Medulla oblongata (tissue), 1 donor: ENCODE measurements at regions not wholly inside any gene's neighbourhood (a gene's known extent, or its start where the extent isn't known, plus 50 kb on each side); places are given as distances from the start of the nearest gene placed in this dataset.
"Not testable (repeated sequence)": the region's sequence is repeated elsewhere in the genome, so short reads cannot be mapped to it uniquely, and the experiment has no call there.

Experiments
- DNase-seq: peaks from one replicate; pipeline ENCODE4 v3.0.0-alpha.2; 2015; ENCODE audit errors: extremely low spot score

- no peak for DNase-seq
Observed at GRCh38 chr10:5268743-5269142, 72.1 kb downstream of the AKR1C4 start.

- no peak for DNase-seq
Observed at GRCh38 chr10:5269791-5270190, 73.2 kb downstream of the AKR1C4 start.

GRCh38 chr10:5271526-5271925, 74.9 kb downstream of the AKR1C4 start:
- no peak for DNase-seq

- DNase-seq = no peak
Observed at GRCh38 chr10:5272065-5272803, 75.6 kb downstream of the AKR1C4 start.

- no peak for DNase-seq
Observed at GRCh38 chr10:5274795-5275194, 78.2 kb downstream of the AKR1C4 start.

GRCh38 chr10:5281356-5281755, 83.4 kb upstream of the UCN3 start:
- DNase-seq = no peak

GRCh38 chr10:5282137-5282536, 82.6 kb upstream of the UCN3 start:
- DNase-seq = no peak

- DNase-seq = peak; percentile 36
Observed at GRCh38 chr10:5283305-5284158, 81.2 kb upstream of the UCN3 start.

GRCh38 chr10:5284311-5285057, 80.3 kb upstream of the UCN3 start:
- DNase-seq = no peak

- DNase-seq = no peak
Observed at GRCh38 chr10:5285186-5285585, 79.6 kb upstream of the UCN3 start.

GRCh38 chr10:5288359-5288758, 76.4 kb upstream of the UCN3 start:
- DNase-seq = no peak

- not testable (repeated sequence) for DNase-seq
Observed at GRCh38 chr10:5289228-5289627, 75.5 kb upstream of the UCN3 start.

GRCh38 chr10:5291501-5292195, 73.1 kb upstream of the UCN3 start:
- no peak for DNase-seq

GRCh38 chr10:5292196-5292735, 72.5 kb upstream of the UCN3 start:
- DNase-seq = no peak

GRCh38 chr10:5292970-5293369, 71.8 kb upstream of the UCN3 start:
- not testable (repeated sequence) for DNase-seq

- DNase-seq = no peak
Observed at GRCh38 chr10:5293691-5294550, 70.8 kb upstream of the UCN3 start.

- DNase-seq = no peak
Observed at GRCh38 chr10:5297466-5297865, 67.3 kb upstream of the UCN3 start.

GRCh38 chr10:5297996-5298395, 66.8 kb upstream of the UCN3 start:
- no peak for DNase-seq

GRCh38 chr10:5299950-5300349, 64.8 kb upstream of the UCN3 start:
- DNase-seq = no peak

- DNase-seq = no peak
Observed at GRCh38 chr10:5303504-5303903, 61.3 kb upstream of the UCN3 start.

GRCh38 chr10:5305374-5305773, 59.4 kb upstream of the UCN3 start:
- DNase-seq = no peak
